ENCODE measurements at regions not wholly inside any gene's neighbourhood (a gene's known extent, or its start where the extent isn't known, plus 50 kb on each side); places are given as distances from the start of the nearest gene placed in this dataset.
"Not testable (repeated sequence)": the region's sequence is repeated elsewhere in the genome, so short reads cannot be mapped to it uniquely, and the experiment has no call there.

GRCh38 chr3:178206521-178206920 is 329.7 kb upstream of the KCNMB2 start:
- no peaks in the 10 kb centered on the region for H3K36me3 Mint-ChIP-seq (ENCODE audit: low read depth)
- no peaks in the 10 kb centered on the region for H3K4me1 Mint-ChIP-seq
- ATAC-seq (no peak), DNase-seq (no peak)
- no peaks in the 10 kb centered on the region for H3K9me3 Mint-ChIP-seq
- H3K27ac Mint-ChIP-seq = no peak overlapping the region
- no peaks in the 10 kb centered on the region for H3K27me3 Mint-ChIP-seq
- H3K4me3 Mint-ChIP-seq = no peak overlapping the region

- H3K27ac Mint-ChIP-seq; H3K4me3 Mint-ChIP-seq; H3K4me1 Mint-ChIP-seq; H3K36me3 Mint-ChIP-seq (ENCODE audit: low read depth); DNase-seq; H3K27me3 Mint-ChIP-seq; ATAC-seq; H3K9me3 Mint-ChIP-seq: not testable (repeated sequence)
Measured at GRCh38 chr3:178207161-178207560, 329.1 kb upstream of the KCNMB2 start.

GRCh38 chr3:178207627-178208026 is 328.6 kb upstream of the KCNMB2 start:
- H3K27ac Mint-ChIP-seq; H3K9me3 Mint-ChIP-seq; ATAC-seq; H3K4me3 Mint-ChIP-seq; H3K36me3 Mint-ChIP-seq (ENCODE audit: low read depth); H3K4me1 Mint-ChIP-seq; H3K27me3 Mint-ChIP-seq; DNase-seq: not testable (repeated sequence)

GRCh38 chr3:178209116-178209515 is 327.1 kb upstream of the KCNMB2 start:
- not testable (repeated sequence) for H3K36me3 Mint-ChIP-seq (ENCODE audit: low read depth); ATAC-seq; H3K4me1 Mint-ChIP-seq; H3K27ac Mint-ChIP-seq; H3K4me3 Mint-ChIP-seq; H3K27me3 Mint-ChIP-seq; DNase-seq; H3K9me3 Mint-ChIP-seq

- ATAC-seq; H3K4me3 Mint-ChIP-seq; H3K4me1 Mint-ChIP-seq; H3K36me3 Mint-ChIP-seq (ENCODE audit: low read depth); DNase-seq; H3K27me3 Mint-ChIP-seq; H3K9me3 Mint-ChIP-seq; H3K27ac Mint-ChIP-seq: not testable (repeated sequence)
Measured at GRCh38 chr3:178209618-178210017, 326.6 kb upstream of the KCNMB2 start.

- not testable (repeated sequence) for H3K27ac Mint-ChIP-seq
Measured at GRCh38 chr3:178211086-178211485, 325.1 kb upstream of the KCNMB2 start.

GRCh38 chr3:178217479-178217878 is 318.8 kb upstream of the KCNMB2 start:
- H3K27ac Mint-ChIP-seq = no peak overlapping the region
- no peak for ATAC-seq
- no peaks in the 10 kb centered on the region for H3K27me3 Mint-ChIP-seq
- no peaks in the 10 kb centered on the region for H3K9me3 Mint-ChIP-seq
- no peaks in the 10 kb centered on the region for H3K36me3 Mint-ChIP-seq (ENCODE audit: low read depth)
- H3K4me1 Mint-ChIP-seq = no peaks in the 10 kb centered on the region
- H3K4me3 Mint-ChIP-seq = no peak overlapping the region
- DNase-seq = no peak

More at GRCh38 chr3:178211086-178211485, 325.1 kb upstream of the KCNMB2 start:
- H3K27me3 Mint-ChIP-seq; ATAC-seq; DNase-seq; H3K36me3 Mint-ChIP-seq (ENCODE audit: low read depth); H3K4me3 Mint-ChIP-seq; H3K4me1 Mint-ChIP-seq; H3K9me3 Mint-ChIP-seq: not testable (repeated sequence)

- no peaks in the 10 kb centered on the region for H3K9me3 Mint-ChIP-seq
- H3K27me3 Mint-ChIP-seq = no peaks in the 10 kb centered on the region
- H3K4me1 Mint-ChIP-seq = no peaks in the 10 kb centered on the region
- no peak overlapping the region for H3K27ac Mint-ChIP-seq
- DNase-seq (no peak), ATAC-seq (no peak)
- no peaks in the 10 kb centered on the region for H3K36me3 Mint-ChIP-seq (ENCODE audit: low read depth)
- H3K4me3 Mint-ChIP-seq = no peak overlapping the region
Measured at GRCh38 chr3:178218231-178218630, 318.0 kb upstream of the KCNMB2 start.

- ATAC-seq; H3K4me3 Mint-ChIP-seq; H3K36me3 Mint-ChIP-seq (ENCODE audit: low read depth); H3K9me3 Mint-ChIP-seq; H3K27ac Mint-ChIP-seq; DNase-seq; H3K4me1 Mint-ChIP-seq; H3K27me3 Mint-ChIP-seq: not testable (repeated sequence)
Measured at GRCh38 chr3:178219661-178220060, 316.6 kb upstream of the KCNMB2 start.

- no peak overlapping the region for H3K27ac Mint-ChIP-seq
- ATAC-seq (no peak), DNase-seq (no peak)
- no peaks in the 10 kb centered on the region for H3K27me3 Mint-ChIP-seq
- no peak overlapping the region for H3K4me3 Mint-ChIP-seq
- no peaks in the 10 kb centered on the region for H3K9me3 Mint-ChIP-seq
- no peaks in the 10 kb centered on the region for H3K36me3 Mint-ChIP-seq (ENCODE audit: low read depth)
- H3K4me1 Mint-ChIP-seq = no peaks in the 10 kb centered on the region
Measured at GRCh38 chr3:178223876-178224275, 312.4 kb upstream of the KCNMB2 start.

GRCh38 chr3:178226094-178226493 is 310.1 kb upstream of the KCNMB2 start:
- H3K4me1 Mint-ChIP-seq = no peaks in the 10 kb centered on the region
- no peak overlapping the region for H3K27ac Mint-ChIP-seq
- no peak for DNase-seq
- no peak overlapping the region for H3K4me3 Mint-ChIP-seq
- H3K27me3 Mint-ChIP-seq = peaks cover 2% of the 10 kb centered on the region
- no peaks in the 10 kb centered on the region for H3K36me3 Mint-ChIP-seq (ENCODE audit: low read depth)
- ATAC-seq = no peak
- H3K9me3 Mint-ChIP-seq = peaks cover 8% of the 10 kb centered on the region

GRCh38 chr3:178231645-178232044 is 304.6 kb upstream of the KCNMB2 start:
- Mint-ChIP-seq H3K4me1 (no peaks in the 10 kb centered on the region), H3K36me3 (ENCODE audit: low read depth) (no peaks in the 10 kb centered on the region), H3K4me3 (no peak overlapping the region), H3K27me3 (peaks cover 2% of the 10 kb centered on the region), H3K27ac (no peak overlapping the region), H3K9me3 (peaks cover 8% of the 10 kb centered on the region)
- no peak for DNase-seq
- ATAC-seq = no peak

- peaks cover 8% of the 10 kb centered on the region for H3K9me3 Mint-ChIP-seq
- H3K4me3 Mint-ChIP-seq = no peak overlapping the region
- H3K36me3 Mint-ChIP-seq (ENCODE audit: low read depth) = no peaks in the 10 kb centered on the region
- DNase-seq = no peak
- peaks cover 2% of the 10 kb centered on the region for H3K27me3 Mint-ChIP-seq
- no peak overlapping the region for H3K27ac Mint-ChIP-seq
- ATAC-seq = no peak
- no peaks in the 10 kb centered on the region for H3K4me1 Mint-ChIP-seq
Measured at GRCh38 chr3:178233371-178234071, 302.7 kb upstream of the KCNMB2 start.

- Mint-ChIP-seq H3K4me3 (no peak overlapping the region), H3K4me1 (no peaks in the 10 kb centered on the region), H3K9me3 (no peaks in the 10 kb centered on the region), H3K27me3 (no peaks in the 10 kb centered on the region), H3K27ac (no peak overlapping the region), H3K36me3 (ENCODE audit: low read depth) (no peaks in the 10 kb centered on the region)
- DNase-seq (no peak), ATAC-seq (no peak)
Measured at GRCh38 chr3:178236555-178237277, 299.5 kb upstream of the KCNMB2 start.

GRCh38 chr3:178238179-178238578 is 298.1 kb upstream of the KCNMB2 start:
- no peak overlapping the region for H3K4me3 Mint-ChIP-seq
- no peak for DNase-seq
- no peaks in the 10 kb centered on the region for H3K27me3 Mint-ChIP-seq
- H3K36me3 Mint-ChIP-seq (ENCODE audit: low read depth) = no peaks in the 10 kb centered on the region
- H3K9me3 Mint-ChIP-seq = no peaks in the 10 kb centered on the region
- no peaks in the 10 kb centered on the region for H3K4me1 Mint-ChIP-seq
- ATAC-seq = no peak
- no peak overlapping the region for H3K27ac Mint-ChIP-seq

All from activated naive CD8-positive, alpha-beta T cell treated with anti-CD3 and anti-CD28 coated beads, Interleukin-2, amount 50 U/mL, for 24 hours (primary cell).